ENCODE measurements at regions not wholly inside any gene's neighbourhood (a gene's known extent, or its start where the extent isn't known, plus 50 kb on each side); places are given as distances from the start of the nearest gene placed in this dataset.
"Not testable (repeated sequence)": the region's sequence is repeated elsewhere in the genome, so short reads cannot be mapped to it uniquely, and the experiment has no call there.

GRCh38 chr2:105660489-105660888 lies 84.2 kb upstream of the NCK2 start:
- H3K4me1 ChIP-seq = no peaks in the 10 kb centered on the region
- H3K27me3 ChIP-seq = no peaks in the 10 kb centered on the region
- H3K4me3 ChIP-seq = no peak overlapping the region
- intact Hi-C loops (cut with DNase I) = no loop called here
- H3K9me3 ChIP-seq = peaks cover 0 to 10% of the 10 kb centered on the region in 2 donors
- no peak for TF ChIP-seq CTCF (IDR thresholded peaks at IDR 0.05)
- no peak for DNase-seq (ENCODE audit: low spot score in 2 of 2)
- H3K27ac ChIP-seq = no peak overlapping the region
- no peaks in the 10 kb centered on the region for H3K36me3 ChIP-seq

DNA sequence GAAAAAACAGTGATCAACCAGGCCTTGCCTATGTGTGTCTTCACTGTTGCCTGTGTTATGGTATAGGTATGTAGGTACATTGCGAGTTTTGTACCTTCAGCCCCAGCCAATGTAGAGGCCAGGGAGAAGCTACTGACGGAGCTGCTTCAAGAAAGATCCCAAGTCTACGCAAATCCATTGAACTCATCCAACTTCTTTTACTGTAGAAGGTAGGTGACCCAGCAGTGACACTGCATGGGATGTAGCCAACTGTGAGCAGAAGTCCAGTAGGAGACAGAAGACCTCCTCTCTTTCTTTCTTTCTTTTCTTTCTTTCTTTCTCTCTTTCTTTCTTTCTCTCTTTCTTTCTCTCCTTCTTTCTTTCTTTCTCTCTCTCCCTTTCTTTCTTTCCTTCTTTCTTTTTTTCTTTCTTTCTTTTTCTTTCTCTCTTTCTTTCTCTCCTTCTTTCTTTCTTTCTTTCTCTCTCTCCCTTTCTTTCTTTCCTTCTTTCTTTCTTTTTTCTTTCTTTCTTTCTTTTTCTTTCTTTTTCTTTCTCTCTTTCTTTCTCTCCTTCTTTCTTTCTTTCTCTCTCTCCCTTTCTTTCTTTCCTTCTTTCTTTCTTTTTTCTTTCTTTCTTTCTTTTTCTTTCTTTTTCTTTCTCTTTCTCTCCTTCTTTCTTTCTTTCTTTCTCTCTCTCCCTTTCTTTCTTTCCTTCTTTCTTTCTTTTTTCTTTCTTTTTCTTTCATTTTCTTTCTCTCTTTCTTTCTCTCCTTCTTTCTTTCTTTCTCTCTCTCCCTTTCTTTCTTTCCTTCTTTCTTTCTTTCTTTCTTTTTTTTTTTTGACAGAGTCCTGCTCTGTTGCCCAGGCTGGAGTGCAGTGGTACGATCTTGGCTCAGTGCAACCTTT lies 88.7 kb upstream of the NCK2 start:
- H3K4me3 ChIP-seq; H3K27me3 ChIP-seq; intact Hi-C loops (cut with DNase I); DNase-seq (ENCODE audit: low spot score in 2 of 2); H3K9me3 ChIP-seq; H3K4me1 ChIP-seq; H3K36me3 ChIP-seq; H3K27ac ChIP-seq: not testable (repeated sequence)

DNA sequence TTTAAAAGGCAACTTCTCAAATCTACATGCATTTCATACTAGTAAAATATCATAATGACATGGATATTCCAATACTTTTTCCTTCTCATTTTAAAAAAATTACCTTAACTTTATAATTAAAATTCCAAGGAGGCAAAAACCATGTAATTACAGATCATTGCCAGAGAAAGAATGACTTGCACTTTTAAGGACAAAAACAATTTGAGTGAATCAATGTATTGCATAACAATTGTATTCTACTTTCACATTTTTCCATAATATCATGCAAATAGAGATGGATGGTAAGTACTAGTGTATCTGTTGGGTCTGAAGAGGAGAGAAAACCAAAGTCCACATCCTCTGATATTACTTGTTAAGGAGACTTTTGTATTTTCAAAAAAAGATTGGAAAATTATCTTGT lies 89.5 kb upstream of the NCK2 start:
- no peaks in the 10 kb centered on the region for H3K4me1 ChIP-seq
- no peaks in the 10 kb centered on the region for H3K9me3 ChIP-seq
- no peaks in the 10 kb centered on the region for H3K36me3 ChIP-seq
- H3K27me3 ChIP-seq = no peaks in the 10 kb centered on the region
- no peak for TF ChIP-seq CTCF (IDR thresholded peaks at IDR 0.05)
- H3K27ac ChIP-seq = no peak overlapping the region
- no peak for DNase-seq (ENCODE audit: low spot score in 2 of 2)
- no peak overlapping the region for H3K4me3 ChIP-seq
- intact Hi-C loops (cut with DNase I) = no loop called here

GRCh38 chr2:105654474-105655004 lies 90.2 kb upstream of the NCK2 start:
- intact Hi-C loops (cut with DNase I) = no loop called here
- H3K9me3 ChIP-seq = no peaks in the 10 kb centered on the region
- H3K27me3 ChIP-seq = no peaks in the 10 kb centered on the region

GRCh38 chr2:105653302-105653701 lies 91.4 kb upstream of the NCK2 start:
- Histone ChIP-seq H3K36me3 (no peaks in the 10 kb centered on the region), H3K9me3 (no peaks in the 10 kb centered on the region), H3K27ac (no peak overlapping the region), H3K27me3 (no peaks in the 10 kb centered on the region), H3K4me3 (no peak overlapping the region), H3K4me1 (no peaks in the 10 kb centered on the region)
- intact Hi-C loops (cut with DNase I) = no loop called here
- no peak for DNase-seq (ENCODE audit: low spot score in 2 of 2)
- no peak for TF ChIP-seq CTCF (IDR thresholded peaks at IDR 0.05)

More at GRCh38 chr2:105654474-105655004, 90.2 kb upstream of the NCK2 start:
- no peaks in the 10 kb centered on the region for H3K4me1 ChIP-seq
- no peaks in the 10 kb centered on the region for H3K36me3 ChIP-seq
- H3K4me3 ChIP-seq = no peak overlapping the region
- H3K27ac ChIP-seq = no peak overlapping the region
- DNase-seq (ENCODE audit: low spot score in 2 of 2) = no peak
- no peak for TF ChIP-seq CTCF (IDR thresholded peaks at IDR 0.05)

GRCh38 chr2:105652014-105652796 lies 92.5 kb upstream of the NCK2 start:
- Histone ChIP-seq H3K27me3 (no peaks in the 10 kb centered on the region), H3K4me3 (no peak overlapping the region), H3K9me3 (no peaks in the 10 kb centered on the region), H3K36me3 (no peaks in the 10 kb centered on the region), H3K4me1 (no peaks in the 10 kb centered on the region), H3K27ac (no peak overlapping the region)
- no peak for TF ChIP-seq CTCF (IDR thresholded peaks at IDR 0.05)
- DNase-seq (ENCODE audit: low spot score in 2 of 2) = peak in 1 of 2 donors; percentile 31
- intact Hi-C loops (cut with DNase I) = no loop called here

Measured in ascending aorta (tissue), 2 donors.